AG08395 (cell line): ENCODE measurements at regions not wholly inside any gene's neighbourhood (a gene's known extent, or its start where the extent isn't known, plus 50 kb on each side); places are given as distances from the start of the nearest gene placed in this dataset.
"Not testable (repeated sequence)": the region's sequence is repeated elsewhere in the genome, so short reads cannot be mapped to it uniquely, and the experiment has no call there.

Experiments
- DNase-seq: peaks from one replicate; pipeline ENCODE4 v3.0.0; 2012; ENCODE audit warnings: mixed read lengths, low spot score

GRCh38 chr6:4374216-4374615 is 238.8 kb upstream of the ECI2 start:
- DNase-seq: no peak

- no peak for DNase-seq
These were observed 237.5 kb upstream of the ECI2 start for GRCh38 chr6:4372866-4373265.

GRCh38 chr6:4371207-4371921 is 236.0 kb upstream of the ECI2 start:
- peak; percentile 75 for DNase-seq

- peak; percentile 90 for DNase-seq
These were observed 234.7 kb upstream of the ECI2 start for GRCh38 chr6:4370066-4370465.

- peak; percentile 44 for DNase-seq
These were observed 234.2 kb upstream of the ECI2 start for GRCh38 chr6:4369616-4370015.

GRCh38 chr6:4368649-4369048 is 233.3 kb upstream of the ECI2 start:
- no peak for DNase-seq

- no peak for DNase-seq
These were observed 232.3 kb upstream of the ECI2 start for GRCh38 chr6:4367643-4368042.

GRCh38 chr6:4366635-4367395 is 231.4 kb upstream of the ECI2 start:
- no peak for DNase-seq

- DNase-seq: no peak
These were observed 230.3 kb upstream of the ECI2 start for GRCh38 chr6:4365686-4366085.

GRCh38 chr6:4364711-4365110 is 229.3 kb upstream of the ECI2 start:
- DNase-seq: no peak

- DNase-seq: no peak
These were observed 228.8 kb upstream of the ECI2 start for GRCh38 chr6:4364172-4364571.

GRCh38 chr6:4363656-4364055 is 228.3 kb upstream of the ECI2 start:
- DNase-seq: no peak

- DNase-seq: no peak
These were observed 227.0 kb upstream of the ECI2 start for GRCh38 chr6:4362326-4362725.

- no peak for DNase-seq
These were observed 225.5 kb upstream of the ECI2 start for GRCh38 chr6:4360920-4361319.

- peak; percentile 7 for DNase-seq
These were observed 223.8 kb upstream of the ECI2 start for GRCh38 chr6:4359108-4359730.

GRCh38 chr6:4358414-4359107 is 223.2 kb upstream of the ECI2 start:
- peak; percentile 98 for DNase-seq

GRCh38 chr6:4357660-4358152 is 222.3 kb upstream of the ECI2 start:
- DNase-seq: not testable (repeated sequence)

- no peak for DNase-seq
These were observed 221.7 kb upstream of the ECI2 start for GRCh38 chr6:4356899-4357659.

GRCh38 chr6:4355241-4355640 is 219.9 kb upstream of the ECI2 start:
- peak; percentile 68 for DNase-seq

GRCh38 chr6:4354181-4354580 is 218.8 kb upstream of the ECI2 start:
- DNase-seq: no peak

GRCh38 chr6:4352731-4353130 is 217.4 kb upstream of the ECI2 start:
- no peak for DNase-seq

GRCh38 chr6:4352322-4352669 is 216.9 kb upstream of the ECI2 start:
- DNase-seq: no peak
